A673 (cell line): ENCODE measurements at regions not wholly inside any gene's neighbourhood (a gene's known extent, or its start where the extent isn't known, plus 50 kb on each side); places are given as distances from the start of the nearest gene placed in this dataset.

ENCODE experiments used
- EZH2 ChIP-seq: fragments of 200-600 bp; sonication (generic); IDR thresholded peaks from 2 replicates; pipeline ENCODE4 v1.6.1; 2017; ENCODE audit warnings: borderline replicate concordance, low read depth, mild to moderate bottlenecking, mixed read lengths, antibody characterized with exemption, low read length; ENCODE audit not compliant: poor library complexity, severe bottlenecking
- TF ChIP-seq, protein P1 (sequence below): fragments of 300-800, 200-600 bp; sonication (generic); conservative IDR thresholded peaks from 2 replicates; pipeline ENCODE4 v1.5.1; 2017; ENCODE audit warnings: low read depth, mild to moderate bottlenecking, antibody characterized with exemption, low read length, moderate library complexity, mixed read lengths

GRCh38 chr5:167712986-167713585 lies 578.4 kb upstream of the WWC1 start:
- TF ChIP-seq, protein P1, sequence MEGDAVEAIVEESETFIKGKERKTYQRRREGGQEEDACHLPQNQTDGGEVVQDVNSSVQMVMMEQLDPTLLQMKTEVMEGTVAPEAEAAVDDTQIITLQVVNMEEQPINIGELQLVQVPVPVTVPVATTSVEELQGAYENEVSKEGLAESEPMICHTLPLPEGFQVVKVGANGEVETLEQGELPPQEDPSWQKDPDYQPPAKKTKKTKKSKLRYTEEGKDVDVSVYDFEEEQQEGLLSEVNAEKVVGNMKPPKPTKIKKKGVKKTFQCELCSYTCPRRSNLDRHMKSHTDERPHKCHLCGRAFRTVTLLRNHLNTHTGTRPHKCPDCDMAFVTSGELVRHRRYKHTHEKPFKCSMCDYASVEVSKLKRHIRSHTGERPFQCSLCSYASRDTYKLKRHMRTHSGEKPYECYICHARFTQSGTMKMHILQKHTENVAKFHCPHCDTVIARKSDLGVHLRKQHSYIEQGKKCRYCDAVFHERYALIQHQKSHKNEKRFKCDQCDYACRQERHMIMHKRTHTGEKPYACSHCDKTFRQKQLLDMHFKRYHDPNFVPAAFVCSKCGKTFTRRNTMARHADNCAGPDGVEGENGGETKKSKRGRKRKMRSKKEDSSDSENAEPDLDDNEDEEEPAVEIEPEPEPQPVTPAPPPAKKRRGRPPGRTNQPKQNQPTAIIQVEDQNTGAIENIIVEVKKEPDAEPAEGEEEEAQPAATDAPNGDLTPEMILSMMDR = no peak
- TF ChIP-seq EZH2 = no peak
